Right kidney (tissue), 1 donor: ENCODE measurements at regions not wholly inside any gene's neighbourhood (a gene's known extent, or its start where the extent isn't known, plus 50 kb on each side); places are given as distances from the start of the nearest gene placed in this dataset.

Experiments
- DNase-seq: peaks from one replicate; pipeline ENCODE4 v3.0.0-alpha.2; 2016

GRCh38 chr9:23914431-23915003 is 88.5 kb upstream of the ELAVL2 start:
- DNase-seq: no peak

DNA sequence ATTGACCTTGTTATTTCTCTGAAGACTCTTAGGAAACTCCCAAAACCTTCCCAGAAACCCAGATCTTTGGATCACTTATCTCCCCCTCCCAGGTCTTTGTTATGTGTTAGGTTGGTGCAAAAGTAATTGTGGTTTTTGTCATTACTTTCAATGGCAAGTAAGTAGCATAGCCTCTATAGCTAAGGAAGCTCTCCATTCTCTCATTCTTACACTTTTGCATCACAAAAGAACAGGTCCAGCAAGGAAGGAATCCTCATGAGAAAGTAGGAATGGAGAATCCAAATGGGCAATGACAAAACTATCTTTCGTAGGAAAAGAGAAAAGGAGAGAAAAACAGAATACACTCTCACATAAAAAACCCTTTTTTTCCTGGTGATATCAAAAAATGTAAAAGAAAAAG is 81.3 kb upstream of the ELAVL2 start:
- no peak for DNase-seq

DNA sequence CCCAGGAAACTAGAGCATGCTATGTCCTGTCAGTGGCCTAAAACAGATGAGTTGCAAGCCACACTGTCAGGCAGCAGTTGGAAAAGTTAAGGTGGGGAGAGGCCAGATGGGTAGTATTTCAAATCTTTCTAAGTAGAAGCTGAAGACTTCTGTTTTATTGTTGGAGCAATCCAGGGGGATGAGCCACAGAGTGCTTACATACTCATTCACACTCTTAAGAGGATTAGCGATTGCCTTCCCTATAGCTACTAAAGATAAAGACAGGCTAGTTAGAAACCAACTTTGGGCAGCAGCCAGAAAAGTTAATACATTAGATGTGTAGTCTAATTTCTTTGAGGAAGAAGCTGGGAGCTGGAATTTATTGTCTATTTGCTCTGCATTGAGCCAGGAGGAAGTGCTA is 61.7 kb upstream of the ELAVL2 start:
- no peak for DNase-seq
